Endothelial cell of umbilical vein (primary cell): ENCODE measurements at regions not wholly inside any gene's neighbourhood (a gene's known extent, or its start where the extent isn't known, plus 50 kb on each side); places are given as distances from the start of the nearest gene placed in this dataset. TPM values are rescaled to one million over a fixed set of nuclear protein-coding genes. Genes with fewer than 3 reads are reported as not detected.

Experiments
- small RNA-seq: library from RNA; depleted of rRNA; stranded (forward); fragments of <200 nt; gene quantifications from one replicate; pipeline ENCODE3, GENCODE V24; 2012; ENCODE audit warnings: low replicate concordance, low read depth; ENCODE audit not compliant: insufficient read depth, insufficient read length

Small RNA genes in the stretch of these regions (small RNA-seq; reads per million reads assigned to genes)
- gene SNRPCP5 = not detected
